PC-3 (cell line): ENCODE measurements at regions not wholly inside any gene's neighbourhood (a gene's known extent, or its start where the extent isn't known, plus 50 kb on each side); places are given as distances from the start of the nearest gene placed in this dataset.

Experiments used
- CTCF ChIP-seq: fragments of 300-600 bp; sonication (generic); conservative IDR thresholded peaks from 2 replicates; pipeline ENCODE4 v1.5.1; 2017; ENCODE audit warnings: antibody characterized with exemption, low read depth, mild to moderate bottlenecking, low read length
- EZH2 ChIP-seq: fragments of 300-600 bp; sonication (generic); IDR thresholded peaks from one replicate; pipeline ENCODE4 v1.6.1; 2017; ENCODE audit warnings: antibody characterized with exemption, mild to moderate bottlenecking, low read length; ENCODE audit not compliant: unreplicated experiment

DNA sequence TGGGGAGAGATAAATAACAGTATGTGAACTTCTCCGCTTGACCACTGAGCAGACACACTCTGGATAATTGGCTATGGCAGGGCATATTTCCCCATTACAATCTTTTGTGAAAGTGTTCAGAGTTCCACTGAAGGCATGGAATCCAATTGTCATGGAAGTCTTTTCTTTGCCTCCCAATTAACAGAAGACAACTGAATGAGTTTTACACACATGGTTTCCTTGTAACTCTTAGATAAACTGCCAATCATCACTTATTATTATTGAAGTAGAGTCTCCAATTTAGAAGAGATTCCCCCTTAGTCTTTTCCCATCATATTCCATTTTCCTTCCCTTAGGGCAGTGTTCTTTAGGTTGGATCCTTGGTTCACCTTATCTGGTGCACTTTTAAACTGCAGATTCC, 308.3 kb downstream of the NR2F2 start:
- TF ChIP-seq CTCF (no peak), EZH2 (no peak)
